ENCODE measurements at regions not wholly inside any gene's neighbourhood (a gene's known extent, or its start where the extent isn't known, plus 50 kb on each side); places are given as distances from the start of the nearest gene placed in this dataset.

DNA sequence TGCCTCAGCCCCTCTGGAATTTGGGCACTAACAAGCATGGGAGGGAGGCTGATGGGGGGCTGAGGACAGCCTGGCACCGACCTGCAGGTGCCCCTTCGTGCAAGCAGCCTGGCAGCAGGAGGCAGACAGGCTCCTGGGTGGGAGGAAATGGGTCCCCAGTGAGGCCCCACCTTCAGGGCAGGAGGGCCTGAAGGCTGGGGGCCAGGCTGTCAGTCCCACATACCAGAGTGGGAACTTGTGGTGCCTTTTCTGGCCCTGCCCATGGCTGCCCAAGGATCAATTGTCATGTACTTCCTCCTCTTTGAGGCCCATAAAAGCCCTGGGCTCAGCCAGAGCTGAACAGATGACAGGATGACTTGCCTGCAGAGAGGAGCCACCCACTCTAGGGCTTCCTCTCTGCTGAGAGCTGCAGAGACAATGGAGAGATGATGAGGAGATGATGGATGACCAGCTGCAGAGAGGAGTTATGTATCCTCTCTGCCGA is 141.0 kb downstream of the PDHA2 start:
- TF ChIP-seq ZBTB33 (IDR thresholded peaks at IDR 0.05; ENCODE audit: extremely low read depth, insufficient replicate concordance, low read length), result no peak
- TF ChIP-seq, protein P1, sequence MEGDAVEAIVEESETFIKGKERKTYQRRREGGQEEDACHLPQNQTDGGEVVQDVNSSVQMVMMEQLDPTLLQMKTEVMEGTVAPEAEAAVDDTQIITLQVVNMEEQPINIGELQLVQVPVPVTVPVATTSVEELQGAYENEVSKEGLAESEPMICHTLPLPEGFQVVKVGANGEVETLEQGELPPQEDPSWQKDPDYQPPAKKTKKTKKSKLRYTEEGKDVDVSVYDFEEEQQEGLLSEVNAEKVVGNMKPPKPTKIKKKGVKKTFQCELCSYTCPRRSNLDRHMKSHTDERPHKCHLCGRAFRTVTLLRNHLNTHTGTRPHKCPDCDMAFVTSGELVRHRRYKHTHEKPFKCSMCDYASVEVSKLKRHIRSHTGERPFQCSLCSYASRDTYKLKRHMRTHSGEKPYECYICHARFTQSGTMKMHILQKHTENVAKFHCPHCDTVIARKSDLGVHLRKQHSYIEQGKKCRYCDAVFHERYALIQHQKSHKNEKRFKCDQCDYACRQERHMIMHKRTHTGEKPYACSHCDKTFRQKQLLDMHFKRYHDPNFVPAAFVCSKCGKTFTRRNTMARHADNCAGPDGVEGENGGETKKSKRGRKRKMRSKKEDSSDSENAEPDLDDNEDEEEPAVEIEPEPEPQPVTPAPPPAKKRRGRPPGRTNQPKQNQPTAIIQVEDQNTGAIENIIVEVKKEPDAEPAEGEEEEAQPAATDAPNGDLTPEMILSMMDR (IDR thresholded peaks at IDR 0.05 in 2 of 3, conservative IDR thresholded peaks at IDR 0.05 in 1 of 3; ENCODE audit: borderline replicate concordance in 1 of 3, insufficient read depth in 1 of 3, low read depth in 2 of 3, low read length in 2 of 3), result no peak
